Testis (tissue), 2 donors: ENCODE measurements at regions not wholly inside any gene's neighbourhood (a gene's known extent, or its start where the extent isn't known, plus 50 kb on each side); places are given as distances from the start of the nearest gene placed in this dataset.

Experiments used
- DNase-seq: peaks from one replicate; pipeline ENCODE4 v3.0.0-alpha.2; 2019
- H3K27ac ChIP-seq, 2 donors: fragments of 200-600 bp; sonication (generic); one replicate each; pipeline ENCODE4 v1.5.1; 2019
- H3K27me3 ChIP-seq: fragments of 200-600 bp; sonication (generic); one replicate; pipeline ENCODE4 v1.5.1; 2019
- H3K36me3 ChIP-seq: fragments of 200-600 bp; sonication (generic); one replicate; pipeline ENCODE4 v1.5.1; 2017; ENCODE audit warnings: low read depth; ENCODE audit errors: missing control alignments
- H3K4me1 ChIP-seq: fragments of 200-600 bp; sonication (generic); one replicate; pipeline ENCODE4 v1.5.1; 2019
- H3K4me3 ChIP-seq, 2 donors: fragments of 200-600 bp; sonication (generic); one replicate each; pipeline ENCODE4 v1.5.1; 2017 to 2019
- H3K9me3 ChIP-seq: fragments of 200-600 bp; sonication (generic); one replicate; pipeline ENCODE4 v1.5.1; 2017
- POLR2A ChIP-seq: fragments of 450-650 bp; IDR thresholded peaks from one replicate; pipeline ENCODE4 v1.6.1; 2017; ENCODE audit warnings: antibody characterized with exemption, mild to moderate bottlenecking, moderate library complexity
- WGBS, 2 donors: methylation state at CpG; one replicate each; pipeline ENCODE4 v1.1.5; 2018; 5-methylcytosine and 5-hydroxymethylcytosine counted together
- intact Hi-C: fragments of 100-400 bp; cut with DNase I; formaldehyde crosslinking; loops from one replicate; pipeline ENCODE4 v1.15.1; 2023; ENCODE audit warnings: low total_unique reads
- TF ChIP-seq, protein P1 (sequence below), 3 experiments: fragments of 450-650 bp in 2 of 3; fragments of 200-600 bp in 1 of 3; sonication (generic) in 1 of 3; IDR thresholded peaks; one replicate each; pipeline ENCODE4 v1.5.1; 2016 to 2019; ENCODE audit warnings: antibody characterized with exemption in 3 of 3, mild to moderate bottlenecking in 2 of 3, moderate library complexity in 1 of 3

- Histone ChIP-seq H3K4me1 (peaks cover 44% of the 10 kb centered on the region), H3K4me3 (no peak overlapping the region), H3K27me3 (no peaks in the 10 kb centered on the region), H3K36me3 (no peaks in the 10 kb centered on the region), H3K9me3 (no peaks in the 10 kb centered on the region), H3K27ac (peak overlapping the region in 1 of 2 donors; percentile 16)
- TF ChIP-seq, protein P1, sequence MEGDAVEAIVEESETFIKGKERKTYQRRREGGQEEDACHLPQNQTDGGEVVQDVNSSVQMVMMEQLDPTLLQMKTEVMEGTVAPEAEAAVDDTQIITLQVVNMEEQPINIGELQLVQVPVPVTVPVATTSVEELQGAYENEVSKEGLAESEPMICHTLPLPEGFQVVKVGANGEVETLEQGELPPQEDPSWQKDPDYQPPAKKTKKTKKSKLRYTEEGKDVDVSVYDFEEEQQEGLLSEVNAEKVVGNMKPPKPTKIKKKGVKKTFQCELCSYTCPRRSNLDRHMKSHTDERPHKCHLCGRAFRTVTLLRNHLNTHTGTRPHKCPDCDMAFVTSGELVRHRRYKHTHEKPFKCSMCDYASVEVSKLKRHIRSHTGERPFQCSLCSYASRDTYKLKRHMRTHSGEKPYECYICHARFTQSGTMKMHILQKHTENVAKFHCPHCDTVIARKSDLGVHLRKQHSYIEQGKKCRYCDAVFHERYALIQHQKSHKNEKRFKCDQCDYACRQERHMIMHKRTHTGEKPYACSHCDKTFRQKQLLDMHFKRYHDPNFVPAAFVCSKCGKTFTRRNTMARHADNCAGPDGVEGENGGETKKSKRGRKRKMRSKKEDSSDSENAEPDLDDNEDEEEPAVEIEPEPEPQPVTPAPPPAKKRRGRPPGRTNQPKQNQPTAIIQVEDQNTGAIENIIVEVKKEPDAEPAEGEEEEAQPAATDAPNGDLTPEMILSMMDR (IDR thresholded peaks at IDR 0.05) = no peak
- WGBS, 2 donors = 92 to 94% methylated on average over 4 of the region's 4 CpGs
- DNase-seq = no peak
- intact Hi-C loops = loop anchor here (10.0 kb wide), 1 partner anchor 665 kb away; no protein-coding TSS in a partner anchor
Measured at GRCh38 chr1:173410133-173410793, 66.9 kb upstream of the PRDX6 start.

- no peak overlapping the region for H3K4me3 ChIP-seq
- intact Hi-C loops = loop anchor here (10.0 kb wide), 1 partner anchor 666 kb away; no protein-coding TSS in a partner anchor
- TF ChIP-seq, protein P1 (IDR thresholded peaks at IDR 0.05) = no peak
- no peak for TF ChIP-seq POLR2A
- no peaks in the 10 kb centered on the region for H3K27me3 ChIP-seq
- peak overlapping the region in 1 of 2 donors; percentile 16 for H3K27ac ChIP-seq
- no peak for DNase-seq
- 73 to 89% methylated on average over 4 to 5 of the region's 5 CpGs for WGBS, 2 donors
- H3K36me3 ChIP-seq = no peaks in the 10 kb centered on the region
- no peaks in the 10 kb centered on the region for H3K9me3 ChIP-seq
- peaks cover 44% of the 10 kb centered on the region for H3K4me1 ChIP-seq
Measured at GRCh38 chr1:173410794-173411236, 66.3 kb upstream of the PRDX6 start.

DNA sequence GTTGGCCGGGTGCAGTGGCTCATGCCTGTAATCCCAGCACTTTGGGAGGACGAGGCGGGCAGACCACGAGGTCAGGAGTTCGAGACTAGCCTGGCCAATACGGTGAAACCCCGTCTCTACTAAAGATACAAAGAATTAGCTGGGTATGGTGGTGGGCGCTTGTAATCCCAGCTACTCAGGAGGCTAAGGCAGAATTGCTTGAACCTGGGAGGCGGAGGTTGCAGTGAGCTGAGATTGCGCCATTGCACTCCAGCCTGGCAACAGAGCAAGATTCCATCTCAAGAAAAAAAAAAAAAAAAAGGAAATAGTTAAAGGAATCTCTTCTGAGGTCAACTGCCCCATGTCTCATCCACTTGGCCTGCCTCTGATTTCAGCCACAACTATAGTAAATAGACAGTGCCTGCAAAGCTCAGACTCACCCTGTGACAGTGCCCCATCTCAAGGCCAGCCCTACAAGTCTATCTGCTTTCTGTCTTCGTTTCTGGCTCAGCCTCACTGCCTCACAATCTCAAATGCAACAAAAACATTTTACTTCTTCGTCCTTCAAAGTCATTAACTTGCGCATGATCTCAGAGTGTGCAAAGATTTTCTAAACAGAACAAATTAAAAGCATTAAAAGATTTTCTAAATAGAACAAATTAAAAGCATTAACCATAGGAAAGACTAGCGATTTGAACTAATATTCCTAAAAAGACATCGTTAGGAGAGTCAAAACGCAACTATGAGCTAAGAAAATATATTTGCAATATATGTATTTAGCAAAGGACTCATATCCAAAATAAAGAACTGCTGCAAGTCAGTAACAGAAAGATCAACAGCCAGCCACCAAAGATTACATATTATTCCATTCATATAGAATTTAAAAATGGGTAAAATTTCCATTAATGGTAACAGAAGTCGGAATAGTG, 65.0 kb upstream of the PRDX6 start:
- 61 to 71% methylated on average over 17 of the region's 17 CpGs for WGBS, 2 donors
- H3K4me1 ChIP-seq = peaks cover 44% of the 10 kb centered on the region
- no peaks in the 10 kb centered on the region for H3K36me3 ChIP-seq
- H3K9me3 ChIP-seq = no peaks in the 10 kb centered on the region
- no peak overlapping the region for H3K27ac ChIP-seq
- peak; percentile 86 for DNase-seq
- no peak for TF ChIP-seq POLR2A
- TF ChIP-seq, protein P1 (IDR thresholded peaks at IDR 0.05) = no peak
- intact Hi-C loops = loop anchor here (10.0 kb wide), 1 partner anchor 667 kb away; no protein-coding TSS in a partner anchor
- no peak overlapping the region for H3K4me3 ChIP-seq
- H3K27me3 ChIP-seq = no peaks in the 10 kb centered on the region

GRCh38 chr1:173413271-173413707, 63.8 kb upstream of the PRDX6 start:
- Histone ChIP-seq H3K27ac (peak overlapping the region in 1 of 2 donors; percentile 19), H3K4me1 (peaks cover 44% of the 10 kb centered on the region), H3K4me3 (no peak overlapping the region), H3K9me3 (no peaks in the 10 kb centered on the region), H3K27me3 (no peaks in the 10 kb centered on the region), H3K36me3 (no peaks in the 10 kb centered on the region)
- intact Hi-C loops = loop anchor here (10.0 kb wide), 1 partner anchor 668 kb away; no protein-coding TSS in a partner anchor
- 59 to 70% methylated on average over 7 of the region's 7 CpGs for WGBS, 2 donors
- peak; percentile 40 for DNase-seq
- TF ChIP-seq POLR2A = no peak
- TF ChIP-seq, protein P1 (IDR thresholded peaks at IDR 0.05) = no peak
